ENCODE measurements at regions not wholly inside any gene's neighbourhood (a gene's known extent, or its start where the extent isn't known, plus 50 kb on each side); places are given as distances from the start of the nearest gene placed in this dataset.

DNA sequence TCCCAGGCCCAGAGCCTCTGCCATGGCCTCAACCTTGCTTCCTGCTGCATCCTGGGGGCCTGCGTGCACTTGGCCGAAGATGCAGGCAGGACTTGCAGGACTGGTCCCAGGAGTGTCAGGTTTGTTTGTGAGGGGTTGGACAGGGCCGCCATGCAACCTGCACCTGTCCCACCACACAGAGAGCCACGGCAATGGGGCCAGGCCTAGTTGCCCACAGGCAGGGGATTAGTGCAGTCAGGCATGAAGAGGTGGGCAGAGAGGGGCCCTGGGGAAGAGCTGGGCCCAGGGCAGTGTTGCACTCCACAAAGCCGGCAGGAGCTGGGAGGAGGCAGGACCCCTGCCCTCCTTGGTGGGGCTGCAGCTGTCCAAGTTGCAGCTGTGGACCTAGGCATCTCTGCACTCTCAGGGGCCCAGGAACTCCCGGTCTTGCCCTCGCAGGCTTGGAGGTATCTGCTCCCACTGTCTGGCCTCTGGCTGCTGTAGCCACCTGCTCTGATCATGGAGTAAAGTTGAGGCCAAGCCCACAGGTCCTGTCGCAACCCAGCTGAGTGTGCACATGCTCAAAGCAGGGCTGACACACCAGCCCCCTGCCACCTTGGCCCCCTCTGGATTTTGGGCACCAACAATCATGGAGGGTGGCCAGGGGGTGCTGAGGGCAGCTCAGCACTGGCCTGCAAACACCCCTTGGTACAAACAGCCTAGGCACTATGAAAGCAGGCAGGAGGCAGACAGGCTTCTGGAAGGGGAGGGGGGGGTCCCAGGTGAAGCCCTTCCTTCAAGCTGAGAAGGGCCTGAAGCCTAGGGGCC lies 190.4 kb upstream of the PCDH10 start:
- H3K9ac ChIP-seq (ENCODE audit: insufficient read depth, low read depth, low read length), result no peak overlapping the region
- H2AFZ ChIP-seq (ENCODE audit: low read length), result no peak overlapping the region
- no peaks in the 10 kb centered on the region for H3K79me2 ChIP-seq (ENCODE audit: insufficient read depth, low read length)
- ChIA-PET CTCF (ENCODE audit: low intra/inter-chr PET ratio, low total read pairs) (no interaction called here), POLR2A (no interaction called here)
- intact Hi-C loops (cut with micrococcal nuclease; ENCODE audit: unreplicated experiment) (no loop called here), in situ Hi-C loops (cut with HindIII; ENCODE audit: extremely low pct_ligation_motif_present, low pct_unique_long_range_greater_than_20kb) (no loop called here)
- no peaks in the 10 kb centered on the region for H3K36me3 ChIP-seq (replicated peaks in 1 of 2; ENCODE audit: control insufficient read depth in 1 of 2, insufficient read depth in 2 of 2, low read length in 2 of 2)
- ATAC-seq, result no peak
- no peaks in the 10 kb centered on the region for H4K20me1 ChIP-seq (ENCODE audit: insufficient read depth, low read length)
- FAIRE-seq, result no peak
- whole genome bisulfite sequencing (ENCODE audit: low lambda C conversion rate), result no CpG with 5 or more reads among the region's 8 CpGs
- peaks cover 8% of the 10 kb centered on the region; the same call in 1 of the 2 replicates for H3K9me3 ChIP-seq (ENCODE audit: low read length)
- H3K4me1 ChIP-seq (ENCODE audit: insufficient read depth, low read length), result no peaks in the 10 kb centered on the region
- no peak overlapping the region for H3K4me2 ChIP-seq (ENCODE audit: low read depth, low read length)
- H3K27ac ChIP-seq (ENCODE audit: extremely low read length, insufficient read depth, low read length), result no peak overlapping the region
- TF ChIP-seq ASH2L (IDR thresholded peaks at IDR 0.05; ENCODE audit: insufficient read length, low read depth, low read length), result no peak
- TF ChIP-seq MED13 (CRISPR knock-in tag; IDR thresholded peaks at IDR 0.05), result no peak
- TF ChIP-seq ZNF616 (CRISPR knock-in tag; IDR thresholded peaks at IDR 0.05; ENCODE audit: low read depth), result no peak
- no peak for TF ChIP-seq ZNF782 (CRISPR knock-in tag; IDR thresholded peaks at IDR 0.05; ENCODE audit: borderline replicate concordance)
- no peak for TF ChIP-seq CENPT (CRISPR knock-in tag; IDR thresholded peaks at IDR 0.05; ENCODE audit: low read depth)
- no peak for TF ChIP-seq ZNF790 (CRISPR knock-in tag; IDR thresholded peaks at IDR 0.05; ENCODE audit: borderline replicate concordance)
- TF ChIP-seq ARHGAP35 (CRISPR knock-in tag; IDR thresholded peaks at IDR 0.05; ENCODE audit: borderline replicate concordance), result no peak
- no peak for TF ChIP-seq ETV6 (CRISPR knock-in tag; conservative IDR thresholded peaks at IDR 0.05)
- TF ChIP-seq, protein P1, sequence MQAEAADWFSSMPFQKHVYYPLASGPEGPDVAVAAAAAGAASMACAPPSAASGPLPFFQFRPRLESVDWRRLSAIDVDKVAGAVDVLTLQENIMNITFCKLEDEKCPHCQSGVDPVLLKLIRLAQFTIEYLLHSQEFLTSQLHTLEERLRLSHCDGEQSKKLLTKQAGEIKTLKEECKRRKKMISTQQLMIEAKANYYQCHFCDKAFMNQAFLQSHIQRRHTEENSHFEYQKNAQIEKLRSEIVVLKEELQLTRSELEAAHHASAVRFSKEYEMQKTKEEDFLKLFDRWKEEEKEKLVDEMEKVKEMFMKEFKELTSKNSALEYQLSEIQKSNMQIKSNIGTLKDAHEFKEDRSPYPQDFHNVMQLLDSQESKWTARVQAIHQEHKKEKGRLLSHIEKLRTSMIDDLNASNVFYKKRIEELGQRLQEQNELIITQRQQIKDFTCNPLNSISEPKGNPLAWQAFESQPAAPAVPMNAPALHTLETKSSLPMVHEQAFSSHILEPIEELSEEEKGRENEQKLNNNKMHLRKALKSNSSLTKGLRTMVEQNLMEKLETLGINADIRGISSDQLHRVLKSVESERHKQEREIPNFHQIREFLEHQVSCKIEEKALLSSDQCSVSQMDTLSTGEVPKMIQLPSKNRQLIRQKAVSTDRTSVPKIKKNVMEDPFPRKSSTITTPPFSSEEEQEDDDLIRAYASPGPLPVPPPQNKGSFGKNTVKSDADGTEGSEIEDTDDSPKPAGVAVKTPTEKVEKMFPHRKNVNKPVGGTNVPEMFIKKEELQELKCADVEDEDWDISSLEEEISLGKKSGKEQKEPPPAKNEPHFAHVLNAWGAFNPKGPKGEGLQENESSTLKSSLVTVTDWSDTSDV (CRISPR knock-in tag; IDR thresholded peaks at IDR 0.05), result no peak
- no peak for TF ChIP-seq SMARCE1 (IDR thresholded peaks at IDR 0.05; ENCODE audit: borderline replicate concordance)
- TF ChIP-seq, protein P2, sequence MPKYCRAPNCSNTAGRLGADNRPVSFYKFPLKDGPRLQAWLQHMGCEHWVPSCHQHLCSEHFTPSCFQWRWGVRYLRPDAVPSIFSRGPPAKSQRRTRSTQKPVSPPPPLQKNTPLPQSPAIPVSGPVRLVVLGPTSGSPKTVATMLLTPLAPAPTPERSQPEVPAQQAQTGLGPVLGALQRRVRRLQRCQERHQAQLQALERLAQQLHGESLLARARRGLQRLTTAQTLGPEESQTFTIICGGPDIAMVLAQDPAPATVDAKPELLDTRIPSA (CRISPR knock-in tag; IDR thresholded peaks at IDR 0.05; ENCODE audit: borderline replicate concordance), result no peak
- no peak for TF ChIP-seq NFYB (CRISPR knock-in tag; IDR thresholded peaks at IDR 0.05)
- TF ChIP-seq, protein P3, sequence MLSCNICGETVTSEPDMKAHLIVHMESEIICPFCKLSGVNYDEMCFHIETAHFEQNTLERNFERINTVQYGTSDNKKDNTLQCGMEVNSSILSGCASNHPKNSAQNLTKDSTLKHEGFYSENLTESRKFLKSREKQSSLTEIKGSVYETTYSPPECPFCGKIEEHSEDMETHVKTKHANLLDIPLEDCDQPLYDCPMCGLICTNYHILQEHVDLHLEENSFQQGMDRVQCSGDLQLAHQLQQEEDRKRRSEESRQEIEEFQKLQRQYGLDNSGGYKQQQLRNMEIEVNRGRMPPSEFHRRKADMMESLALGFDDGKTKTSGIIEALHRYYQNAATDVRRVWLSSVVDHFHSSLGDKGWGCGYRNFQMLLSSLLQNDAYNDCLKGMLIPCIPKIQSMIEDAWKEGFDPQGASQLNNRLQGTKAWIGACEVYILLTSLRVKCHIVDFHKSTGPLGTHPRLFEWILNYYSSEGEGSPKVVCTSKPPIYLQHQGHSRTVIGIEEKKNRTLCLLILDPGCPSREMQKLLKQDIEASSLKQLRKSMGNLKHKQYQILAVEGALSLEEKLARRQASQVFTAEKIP (CRISPR knock-in tag; IDR thresholded peaks at IDR 0.05; ENCODE audit: borderline replicate concordance), result no peak
- TF ChIP-seq, protein P4, sequence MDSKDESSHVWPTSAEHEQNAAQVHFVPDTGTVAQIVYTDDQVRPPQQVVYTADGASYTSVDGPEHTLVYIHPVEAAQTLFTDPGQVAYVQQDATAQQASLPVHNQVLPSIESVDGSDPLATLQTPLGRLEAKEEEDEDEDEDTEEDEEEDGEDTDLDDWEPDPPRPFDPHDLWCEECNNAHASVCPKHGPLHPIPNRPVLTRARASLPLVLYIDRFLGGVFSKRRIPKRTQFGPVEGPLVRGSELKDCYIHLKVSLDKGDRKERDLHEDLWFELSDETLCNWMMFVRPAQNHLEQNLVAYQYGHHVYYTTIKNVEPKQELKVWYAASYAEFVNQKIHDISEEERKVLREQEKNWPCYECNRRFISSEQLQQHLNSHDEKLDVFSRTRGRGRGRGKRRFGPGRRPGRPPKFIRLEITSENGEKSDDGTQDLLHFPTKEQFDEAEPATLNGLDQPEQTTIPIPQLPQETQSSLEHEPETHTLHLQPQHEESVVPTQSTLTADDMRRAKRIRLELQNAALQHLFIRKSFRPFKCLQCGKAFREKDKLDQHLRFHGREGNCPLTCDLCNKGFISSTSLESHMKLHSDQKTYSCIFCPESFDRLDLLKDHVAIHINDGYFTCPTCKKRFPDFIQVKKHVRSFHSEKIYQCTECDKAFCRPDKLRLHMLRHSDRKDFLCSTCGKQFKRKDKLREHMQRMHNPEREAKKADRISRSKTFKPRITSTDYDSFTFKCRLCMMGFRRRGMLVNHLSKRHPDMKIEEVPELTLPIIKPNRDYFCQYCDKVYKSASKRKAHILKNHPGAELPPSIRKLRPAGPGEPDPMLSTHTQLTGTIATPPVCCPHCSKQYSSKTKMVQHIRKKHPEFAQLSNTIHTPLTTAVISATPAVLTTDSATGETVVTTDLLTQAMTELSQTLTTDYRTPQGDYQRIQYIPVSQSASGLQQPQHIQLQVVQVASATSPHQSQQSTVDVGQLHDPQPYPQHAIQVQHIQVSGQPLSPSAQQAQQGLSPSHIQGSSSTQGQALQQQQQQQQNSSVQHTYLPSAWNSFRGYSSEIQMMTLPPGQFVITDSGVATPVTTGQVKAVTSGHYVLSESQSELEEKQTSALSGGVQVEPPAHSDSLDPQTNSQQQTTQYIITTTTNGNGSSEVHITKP (CRISPR knock-in tag; IDR thresholded peaks at IDR 0.05; ENCODE audit: low read depth), result no peak
- TF ChIP-seq PAF1 (CRISPR knock-in tag; IDR thresholded peaks at IDR 0.05), result no peak
- no peak for DNase-seq (ENCODE audit: low spot score)
- H3K27me3 ChIP-seq (ENCODE audit: control insufficient read depth in 1 of 2, insufficient read depth in 2 of 2, low read length in 2 of 2), result no peaks in the 10 kb centered on the region
- no peak overlapping the region for H3K4me3 ChIP-seq (replicated peaks in 1 of 3; ENCODE audit: insufficient read depth in 1 of 3, low read depth in 2 of 3, low read length in 3 of 3)
- no TSS peak for BruUV-seq (replicated peaks)

All from HepG2 (cell line).